Activated T-cell treated with anti-CD3 and anti-CD28 coated beads for 48 hours (primary cell): ENCODE measurements at regions not wholly inside any gene's neighbourhood (a gene's known extent, or its start where the extent isn't known, plus 50 kb on each side); places are given as distances from the start of the nearest gene placed in this dataset.
A peak's percentile ranks its signal among the peaks of the same experiment; 100 is the strongest.

ENCODE experiments used
- DNase-seq: peaks from one replicate; pipeline ENCODE4 v3.0.0-alpha.2; 2020; ENCODE audit warnings: low read depth

DNA sequence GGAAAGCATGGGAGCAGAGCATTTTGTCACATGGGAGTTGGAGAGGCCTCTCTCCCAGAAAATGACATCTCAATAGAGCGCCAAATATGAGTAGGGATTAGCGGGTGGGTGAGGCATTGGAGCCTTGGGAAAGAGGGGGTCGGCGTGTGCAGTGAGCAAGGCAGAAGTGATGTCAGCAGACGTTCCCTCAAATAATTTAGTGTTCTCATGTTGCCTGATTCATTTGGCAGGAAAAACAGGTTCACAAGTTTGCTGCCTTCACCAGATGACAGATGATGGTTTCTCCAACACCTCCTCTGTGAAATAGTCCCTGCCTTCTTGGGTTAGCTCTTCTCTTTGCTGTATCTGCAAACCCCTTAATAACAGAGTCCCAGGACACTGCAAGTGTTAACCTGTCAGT lies 118.5 kb upstream of the ARHGAP20 start:
- no peak for DNase-seq

DNA sequence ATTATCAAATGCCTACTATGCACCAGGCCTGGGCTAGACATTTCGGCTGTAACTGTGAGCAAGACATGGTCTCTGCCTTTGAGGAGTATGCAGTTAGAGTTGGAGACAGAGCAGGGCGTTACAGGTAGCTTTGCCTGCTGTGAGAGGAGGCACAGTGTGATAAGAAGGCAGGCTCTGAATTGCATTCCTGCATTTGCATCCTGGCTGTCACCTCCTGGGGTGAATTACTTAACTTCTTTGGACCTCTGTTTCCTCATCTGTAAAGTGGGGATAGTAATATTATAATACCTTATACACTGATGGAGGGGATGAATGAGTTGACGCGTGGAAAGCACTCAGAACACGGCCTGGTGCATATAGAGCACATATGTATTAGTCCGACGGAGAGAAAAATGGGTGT lies 118.1 kb upstream of the ARHGAP20 start:
- no peak for DNase-seq

DNA sequence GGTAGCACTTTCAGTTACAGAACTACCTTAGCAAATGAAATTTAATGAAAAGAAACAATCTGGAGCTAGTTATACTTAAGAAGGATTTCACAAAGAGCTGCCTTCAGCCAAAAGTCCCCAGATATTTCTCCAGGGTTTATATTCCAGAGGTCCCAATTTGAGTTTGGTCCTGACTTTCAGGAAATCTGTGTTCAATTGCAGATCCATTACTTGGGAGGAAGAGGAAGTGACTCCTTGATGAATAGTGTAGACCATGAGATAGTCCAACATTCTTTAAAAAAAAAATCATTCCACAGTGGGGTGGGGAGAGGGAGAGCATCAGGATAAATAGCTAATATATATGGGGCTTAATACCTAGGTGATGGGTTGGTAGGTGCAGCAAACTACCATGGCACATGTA lies 117.6 kb upstream of the ARHGAP20 start:
- DNase-seq: no peak

DNA sequence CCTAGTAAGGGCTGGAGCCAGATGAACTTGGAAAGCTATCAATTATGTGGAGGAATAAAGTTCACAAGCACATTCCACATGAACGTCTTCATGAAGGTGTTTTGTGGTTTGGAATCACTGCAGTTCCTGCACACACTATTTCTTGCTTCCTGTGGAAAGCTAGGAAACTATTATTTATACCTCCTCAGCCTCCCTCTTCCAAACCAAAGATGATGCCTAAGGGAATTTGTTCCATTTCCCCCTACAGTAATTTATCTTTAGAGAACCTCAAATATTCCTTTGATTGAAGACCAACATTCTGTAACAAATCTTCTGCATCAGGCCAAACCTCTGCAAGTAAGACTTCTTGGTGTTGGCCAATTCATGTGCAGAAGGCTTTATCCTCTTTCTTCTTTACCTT lies 115.8 kb upstream of the ARHGAP20 start:
- no peak for DNase-seq

DNA sequence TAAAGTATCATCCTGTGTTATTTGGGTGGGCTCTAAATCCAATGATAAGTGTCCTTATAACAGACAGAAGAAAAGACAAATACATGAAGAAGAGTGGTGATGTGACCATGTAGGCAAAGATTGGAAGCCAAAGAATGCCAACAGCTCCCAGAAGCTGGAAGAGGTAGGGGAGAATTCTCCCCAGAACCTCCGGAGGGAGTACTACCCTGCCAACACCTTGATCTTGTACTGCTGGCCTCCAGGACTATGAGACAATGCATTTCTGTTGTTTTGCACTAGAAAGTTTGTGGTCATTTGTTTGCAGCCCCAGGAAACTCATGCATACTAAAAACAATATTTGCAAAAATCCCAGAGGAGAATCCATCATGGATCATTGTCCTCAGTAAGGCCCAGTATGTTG lies 115.0 kb upstream of the ARHGAP20 start:
- DNase-seq: no peak

DNA sequence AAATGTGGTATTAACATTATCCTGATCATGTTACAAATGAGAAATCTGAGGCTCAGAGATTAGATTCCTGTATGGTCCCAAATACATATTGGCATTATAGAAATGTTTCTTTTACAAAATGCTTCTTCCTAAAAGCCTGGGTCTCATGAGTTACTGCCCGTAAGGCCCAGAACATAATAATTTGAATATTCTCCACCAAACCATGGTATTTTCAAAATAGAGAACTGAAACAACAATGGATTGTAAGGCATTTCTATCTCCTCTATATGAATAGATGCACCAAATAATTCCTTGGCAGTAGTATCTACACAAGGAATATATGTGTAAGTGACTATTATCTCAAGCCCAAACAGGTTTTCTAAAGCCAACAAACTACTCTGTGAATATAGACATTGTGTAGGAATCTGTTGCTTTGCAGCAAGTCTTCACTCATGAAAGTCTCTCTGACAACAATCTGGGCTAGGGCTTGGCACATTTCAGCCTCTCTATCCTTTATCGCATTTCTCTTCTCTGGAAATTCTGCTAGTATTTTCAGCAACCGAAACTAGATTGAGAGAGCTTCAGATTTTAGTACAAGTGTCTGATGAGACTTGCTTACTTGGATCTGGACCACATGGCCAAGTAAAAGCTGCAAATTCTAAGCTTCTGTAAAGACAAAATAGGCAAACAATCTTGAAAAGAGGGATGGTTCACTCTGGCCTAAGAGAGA lies 112.8 kb upstream of the ARHGAP20 start:
- no peak for DNase-seq

DNA sequence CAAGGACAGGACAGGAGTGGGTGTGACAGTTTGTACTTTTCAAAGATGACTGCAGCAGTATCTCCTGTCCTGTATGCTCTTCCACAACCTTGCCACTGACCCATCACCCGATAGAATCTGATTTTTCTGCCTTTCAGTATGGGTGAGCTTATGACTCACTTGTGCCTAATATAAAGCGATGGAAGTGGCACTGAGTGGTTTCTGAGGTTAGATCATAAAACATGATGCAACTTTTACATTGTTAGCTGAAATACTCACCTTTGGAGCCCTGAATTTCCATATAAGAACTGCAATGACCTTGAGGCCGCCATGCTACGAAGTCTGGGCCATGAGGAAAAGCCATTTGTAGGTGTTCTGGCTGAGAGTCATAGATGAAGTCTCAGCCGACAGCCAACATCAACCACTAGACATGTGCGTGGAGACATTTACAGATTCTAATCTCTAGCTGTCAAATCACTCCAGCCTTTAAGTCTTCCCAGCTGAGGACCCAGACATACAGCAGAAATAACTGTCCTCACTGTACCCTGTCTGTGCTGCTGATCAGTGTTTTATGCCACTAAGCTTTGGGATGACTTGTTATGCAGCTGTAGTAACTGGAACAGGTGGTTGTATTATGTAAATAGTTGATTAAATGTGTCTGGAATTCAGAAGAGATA lies 105.9 kb upstream of the ARHGAP20 start:
- peak; percentile 7 for DNase-seq

DNA sequence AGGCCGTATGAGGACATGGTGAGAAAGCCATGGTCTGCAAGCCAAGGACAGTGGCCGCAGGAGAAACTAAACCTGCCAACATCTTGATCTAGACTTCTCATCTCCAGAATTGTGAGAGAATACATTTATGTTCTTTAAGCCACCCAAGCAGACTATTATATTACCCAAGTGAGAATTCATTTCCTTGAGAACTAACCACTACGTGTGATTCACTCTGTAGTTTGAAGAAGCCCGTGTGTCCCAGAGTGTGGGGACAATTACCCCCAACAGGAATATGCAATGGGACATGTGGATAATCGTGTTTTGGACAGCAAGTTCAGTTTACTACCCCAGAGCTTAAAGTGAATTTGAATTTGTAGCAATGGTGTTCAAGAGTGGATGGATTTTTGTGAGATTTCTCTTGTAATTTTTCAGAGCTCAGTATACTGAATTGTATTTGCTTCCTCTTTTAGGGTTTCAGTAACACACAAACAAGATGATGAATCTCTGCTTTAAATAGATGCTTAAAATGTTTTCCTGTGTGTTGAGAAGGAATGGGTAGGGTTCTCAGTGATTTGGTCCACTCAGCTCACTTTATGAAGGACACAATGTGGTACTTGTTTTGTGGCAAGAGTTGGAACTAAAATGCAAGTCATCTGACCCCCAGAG lies 100.0 kb upstream of the ARHGAP20 start:
- no peak for DNase-seq

DNA sequence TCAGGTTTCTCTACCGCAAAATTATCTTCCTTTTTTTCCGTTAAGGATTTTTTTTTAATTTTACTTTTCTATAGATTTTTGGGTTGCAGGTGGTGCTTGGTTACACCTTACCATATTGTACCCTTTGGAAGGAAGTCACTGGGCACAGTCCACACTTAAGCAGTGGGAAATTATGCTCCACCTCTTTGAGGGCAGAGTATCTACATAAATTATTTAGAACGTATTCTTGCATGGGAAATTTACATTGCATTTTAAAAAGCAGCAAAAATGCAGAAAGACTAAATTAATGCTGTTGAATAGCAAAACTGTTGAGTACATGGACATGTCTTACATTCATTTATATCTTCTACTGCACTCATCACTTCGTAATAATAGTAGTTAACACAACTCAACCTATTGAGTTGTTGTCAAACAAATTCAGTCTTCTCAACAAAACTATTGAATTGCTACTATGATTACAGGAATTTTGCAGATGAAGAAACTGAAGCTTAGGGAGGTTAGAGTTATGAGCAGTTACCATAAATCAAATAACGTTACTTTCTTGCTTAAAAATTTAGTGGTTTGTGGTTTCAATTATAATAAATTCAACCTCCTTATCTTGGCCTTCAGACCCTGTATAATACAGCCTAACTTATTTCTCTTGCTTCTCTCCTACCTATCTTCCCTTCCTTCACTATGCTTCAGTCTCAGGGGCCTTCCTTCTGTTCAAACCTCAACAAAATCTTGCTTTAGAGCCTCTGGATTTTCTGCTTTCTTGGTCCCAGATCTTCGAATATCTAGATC lies 97.4 kb upstream of the ARHGAP20 start:
- DNase-seq: no peak

DNA sequence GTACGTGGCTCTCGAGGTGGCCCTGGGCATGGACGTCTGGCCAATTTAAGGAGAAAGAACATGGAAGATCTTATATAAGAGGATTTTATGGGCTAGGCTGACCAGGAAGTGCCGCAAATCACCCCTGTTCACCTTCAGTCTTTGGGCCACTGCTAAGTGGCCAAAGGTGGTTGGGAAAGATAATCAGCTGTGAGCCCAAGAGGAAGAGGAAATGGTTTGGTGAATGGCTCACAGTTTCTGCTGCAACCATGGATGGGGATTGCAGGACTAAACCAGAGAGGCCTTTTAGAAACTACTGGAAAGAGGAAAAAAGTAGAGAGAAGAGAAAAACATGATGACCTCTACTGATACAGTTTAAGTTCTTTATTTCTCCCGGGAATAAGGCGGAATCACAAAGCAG lies 96.0 kb upstream of the ARHGAP20 start:
- DNase-seq: no peak

DNA sequence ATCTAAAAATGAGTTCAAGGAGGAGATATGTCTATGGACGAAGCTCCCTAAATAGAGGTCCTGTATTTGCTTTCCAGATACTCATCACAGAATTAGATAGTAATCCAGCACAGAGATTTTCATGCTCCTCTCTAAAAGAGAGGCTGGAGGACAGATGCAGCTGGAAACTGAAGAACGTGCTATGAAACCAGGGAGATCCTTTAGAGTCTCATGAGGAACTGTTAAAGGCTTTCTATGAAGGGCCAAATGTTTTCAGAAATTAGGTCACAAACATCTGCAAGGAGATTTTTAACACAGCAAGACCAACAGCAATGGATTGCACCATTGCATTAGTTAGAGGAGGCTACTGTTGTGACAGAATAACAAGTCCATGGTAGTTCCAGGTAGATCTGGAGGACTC lies 95.6 kb upstream of the ARHGAP20 start:
- no peak for DNase-seq

DNA sequence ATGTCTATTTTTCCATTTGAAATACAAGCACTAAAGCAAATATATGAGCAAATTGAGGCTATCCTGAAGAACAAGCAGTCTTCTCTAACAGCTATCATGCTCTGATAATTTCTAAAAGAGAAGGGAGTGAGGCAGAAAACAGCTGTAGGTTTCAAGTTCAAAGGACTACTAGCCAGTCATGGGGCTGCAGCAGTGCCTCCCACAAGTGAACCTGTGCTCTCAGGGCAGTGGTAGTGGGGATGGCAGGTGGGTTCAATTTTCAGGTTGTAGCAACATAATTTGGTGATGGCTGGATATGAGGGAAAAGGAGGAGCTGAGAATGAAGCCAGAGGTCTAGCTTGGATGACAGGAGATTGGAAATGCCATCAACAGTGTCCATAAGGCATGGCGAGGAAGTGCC lies 93.5 kb upstream of the ARHGAP20 start:
- DNase-seq: no peak

DNA sequence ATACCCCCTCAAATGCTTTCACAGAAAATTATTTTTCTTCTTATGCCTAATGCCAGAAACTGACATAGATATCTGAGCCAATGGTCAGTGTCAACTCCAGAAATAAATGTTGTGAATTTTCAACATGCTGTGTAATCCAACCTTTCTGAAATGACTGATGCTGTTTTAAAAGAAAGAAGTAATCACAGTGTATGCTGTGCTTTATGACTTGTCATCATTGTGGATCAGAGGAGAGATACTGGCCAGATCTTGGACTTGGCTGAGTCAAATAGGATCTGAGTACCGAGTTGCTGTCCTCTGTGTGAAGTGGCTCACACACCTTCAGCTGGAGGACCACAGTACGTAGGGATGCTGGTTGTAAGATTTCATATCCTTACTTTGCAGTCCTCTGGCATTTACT lies 89.9 kb upstream of the ARHGAP20 start:
- DNase-seq: no peak

DNA sequence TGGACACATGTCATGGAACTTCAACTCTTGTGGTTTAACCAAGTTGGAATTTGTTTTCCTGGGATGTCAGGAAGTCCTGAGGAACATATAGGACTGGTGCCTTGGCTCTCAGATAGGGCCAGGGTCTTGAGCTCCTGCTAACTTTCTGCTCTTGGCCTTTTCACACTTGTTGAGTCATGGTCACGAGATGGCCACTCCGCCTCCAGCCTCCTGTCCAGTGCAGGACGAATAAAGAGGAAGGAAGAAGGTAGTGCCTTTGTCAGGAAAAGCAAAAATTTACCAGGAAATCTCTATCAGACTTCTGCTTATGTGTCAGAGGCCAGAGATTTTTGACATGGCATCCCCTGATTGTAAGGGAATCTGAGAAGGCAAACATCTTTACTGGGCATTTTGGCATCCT lies 89.1 kb upstream of the ARHGAP20 start:
- no peak for DNase-seq

DNA sequence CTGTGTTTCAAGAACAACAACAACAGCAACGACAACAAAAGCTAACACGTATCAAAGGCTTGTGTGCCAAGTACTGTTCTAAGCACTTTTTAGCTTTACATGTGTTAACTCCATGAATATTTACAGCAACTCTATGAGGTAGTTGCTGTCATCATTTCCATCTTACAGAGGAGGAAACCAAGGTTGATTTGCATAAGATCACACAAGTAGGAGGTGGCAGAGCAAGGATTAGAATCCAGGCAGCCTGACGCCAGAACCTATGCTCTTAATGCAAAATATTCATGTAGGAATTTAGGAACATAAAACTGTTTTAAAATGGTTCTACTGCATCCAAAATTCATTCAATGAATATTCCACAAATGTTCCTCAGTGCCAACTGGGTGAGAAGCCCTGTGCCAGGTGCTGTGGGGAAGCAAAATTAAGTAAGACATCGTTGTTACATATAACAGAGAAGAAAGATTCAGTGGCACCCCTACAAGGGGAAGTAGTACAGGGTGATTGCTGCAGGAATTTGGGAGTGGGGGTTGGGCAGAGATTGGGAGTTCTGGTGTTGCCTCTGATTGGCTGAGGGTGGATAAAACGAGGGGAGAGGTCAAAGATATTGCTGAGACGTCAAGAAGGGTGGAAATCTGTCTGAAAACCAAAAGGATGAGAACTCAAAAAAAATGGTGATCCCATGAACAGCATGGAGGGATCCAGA lies 86.1 kb upstream of the ARHGAP20 start:
- no peak for DNase-seq

DNA sequence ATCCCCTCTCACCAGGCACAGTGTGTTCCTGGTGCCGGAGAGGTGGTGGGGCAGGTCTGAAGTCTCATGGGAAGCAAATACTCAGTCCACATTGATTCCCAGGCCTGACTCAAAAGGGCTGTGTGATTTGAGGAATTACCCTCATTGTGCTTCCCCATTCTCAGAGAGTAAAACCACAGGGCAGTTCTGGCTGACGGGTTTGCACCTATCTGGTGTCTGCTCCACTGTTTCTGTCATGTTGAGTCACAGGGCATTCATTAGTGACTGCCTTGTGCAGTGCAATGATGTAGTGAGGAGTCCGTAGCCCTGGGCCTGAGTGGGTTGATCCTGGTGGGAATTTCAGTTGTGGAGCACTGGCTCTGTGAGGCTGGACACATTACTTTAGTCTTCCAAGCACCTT lies 85.2 kb upstream of the ARHGAP20 start:
- no peak for DNase-seq

DNA sequence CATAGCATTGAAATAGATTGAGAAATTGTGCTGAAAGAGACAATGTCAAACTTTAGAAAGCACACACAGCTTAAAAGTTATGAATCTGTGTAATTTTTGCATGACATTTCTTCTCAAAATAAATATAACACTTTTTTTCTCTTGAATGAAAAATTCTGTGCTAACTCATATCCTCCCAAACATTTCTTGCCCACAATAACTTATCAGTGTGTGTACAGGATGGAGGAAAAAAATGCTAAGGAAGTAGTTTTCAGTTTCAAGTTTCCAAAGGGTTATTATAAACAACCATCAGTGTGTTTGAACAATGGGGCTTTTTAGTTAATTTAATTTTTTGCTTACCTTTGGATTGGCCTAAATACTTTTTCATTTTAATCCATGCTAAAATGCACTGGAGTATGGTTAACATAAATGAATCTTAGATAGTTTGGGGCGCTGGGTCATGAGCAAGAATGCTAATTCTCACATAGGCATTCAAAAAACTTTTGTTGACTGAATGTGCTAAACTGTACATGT lies 82.9 kb upstream of the ARHGAP20 start:
- no peak for DNase-seq

DNA sequence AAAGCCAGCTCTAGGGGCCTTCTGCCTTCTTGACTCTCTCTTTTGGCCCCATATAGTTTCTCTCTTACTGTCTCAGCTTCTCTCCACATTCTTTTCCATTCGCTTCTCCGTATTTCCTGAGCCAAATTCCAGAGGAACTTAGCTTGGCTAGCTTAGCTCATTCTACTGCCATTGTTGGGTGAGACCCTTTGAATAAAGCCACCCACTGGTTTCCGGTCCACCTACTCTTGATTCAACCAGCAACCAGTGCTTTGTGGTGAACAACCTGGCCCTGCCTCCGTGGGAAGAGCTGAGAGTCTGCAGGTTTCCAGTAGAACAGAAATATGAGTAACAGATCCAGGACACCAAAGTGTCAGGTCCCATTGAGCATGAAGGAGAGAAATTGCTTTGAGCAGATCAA lies 81.3 kb upstream of the ARHGAP20 start:
- DNase-seq: no peak

DNA sequence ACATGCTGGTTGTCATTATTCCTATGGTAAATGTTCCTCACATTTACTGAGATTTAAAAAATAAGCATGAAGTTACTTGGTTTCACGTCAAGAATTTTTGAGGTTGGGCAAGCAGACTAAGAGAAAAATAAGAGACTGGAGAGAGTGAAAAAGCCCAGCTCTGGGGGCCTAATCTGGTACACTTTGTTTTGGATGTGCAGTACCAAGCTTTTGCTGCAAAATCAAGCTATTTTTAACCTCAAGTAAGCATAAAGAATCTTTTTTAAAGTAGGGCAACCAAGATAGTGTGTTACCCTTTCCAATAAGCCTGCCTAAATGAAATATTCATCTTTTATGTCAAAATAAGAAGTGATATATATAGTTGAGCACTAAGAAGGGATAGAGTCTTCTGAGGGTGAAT lies 79.4 kb upstream of the ARHGAP20 start:
- no peak for DNase-seq

DNA sequence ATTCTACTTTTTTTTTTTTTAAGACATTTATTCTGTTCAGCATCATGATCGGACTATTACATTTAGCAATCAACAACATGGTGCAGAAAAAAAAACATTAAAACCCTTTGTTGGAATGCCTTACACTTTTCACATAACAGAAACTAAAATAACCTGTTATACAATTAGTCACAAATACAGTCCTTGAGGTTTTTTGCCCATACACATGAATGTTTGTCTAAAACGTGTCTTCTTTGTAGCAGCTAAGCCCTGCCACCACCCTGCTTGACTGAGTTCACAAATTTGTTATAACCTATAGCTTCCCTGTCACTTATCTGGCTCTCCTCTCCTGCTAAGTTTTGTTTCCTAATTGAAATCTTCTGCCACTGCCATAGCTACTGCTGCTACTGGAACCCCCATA lies 75.4 kb upstream of the ARHGAP20 start:
- no peak for DNase-seq

DNA sequence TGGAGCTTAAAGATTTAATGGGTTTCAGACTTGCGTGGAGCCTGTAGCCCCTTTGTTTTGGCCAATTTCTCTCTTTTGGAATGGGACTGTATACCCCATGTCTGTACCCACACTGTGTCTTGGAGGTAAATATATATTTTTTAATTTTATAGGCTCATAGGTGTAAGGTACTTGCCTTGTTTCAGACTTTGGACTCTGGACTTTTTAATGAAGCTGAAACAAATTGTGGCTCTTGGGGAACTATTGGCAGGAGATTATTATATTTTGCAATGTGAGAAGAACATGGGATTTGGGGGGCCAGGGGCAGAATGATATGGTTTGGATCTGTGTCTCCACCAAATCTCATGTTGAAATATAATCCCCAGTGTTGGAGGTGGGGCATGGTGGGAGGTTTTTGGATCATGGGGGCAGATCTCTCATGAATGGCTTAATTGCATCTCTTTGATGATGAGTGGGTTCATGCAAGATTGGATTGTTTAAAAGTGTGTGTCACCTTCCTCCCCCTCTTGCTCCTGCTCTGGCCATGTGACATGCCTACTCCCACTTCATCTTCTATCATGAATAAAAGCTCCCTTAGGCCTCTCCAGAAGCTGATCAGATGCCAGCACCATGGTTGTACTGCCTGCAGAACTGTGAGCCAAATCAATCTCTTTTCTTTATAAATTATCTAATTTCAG lies 74.1 kb upstream of the ARHGAP20 start:
- no peak for DNase-seq
